GM21576 (cell line): ENCODE measurements at regions not wholly inside any gene's neighbourhood (a gene's known extent, or its start where the extent isn't known, plus 50 kb on each side); places are given as distances from the start of the nearest gene placed in this dataset.

Source experiments
- ATAC-seq: cut with Tn5 transposase; IDR thresholded peaks from one replicate; pipeline ENCODE4 v1.9.1; 2021; ENCODE audit warnings: mild to moderate bottlenecking, moderate library complexity; ENCODE audit not compliant: unreplicated experiment

DNA sequence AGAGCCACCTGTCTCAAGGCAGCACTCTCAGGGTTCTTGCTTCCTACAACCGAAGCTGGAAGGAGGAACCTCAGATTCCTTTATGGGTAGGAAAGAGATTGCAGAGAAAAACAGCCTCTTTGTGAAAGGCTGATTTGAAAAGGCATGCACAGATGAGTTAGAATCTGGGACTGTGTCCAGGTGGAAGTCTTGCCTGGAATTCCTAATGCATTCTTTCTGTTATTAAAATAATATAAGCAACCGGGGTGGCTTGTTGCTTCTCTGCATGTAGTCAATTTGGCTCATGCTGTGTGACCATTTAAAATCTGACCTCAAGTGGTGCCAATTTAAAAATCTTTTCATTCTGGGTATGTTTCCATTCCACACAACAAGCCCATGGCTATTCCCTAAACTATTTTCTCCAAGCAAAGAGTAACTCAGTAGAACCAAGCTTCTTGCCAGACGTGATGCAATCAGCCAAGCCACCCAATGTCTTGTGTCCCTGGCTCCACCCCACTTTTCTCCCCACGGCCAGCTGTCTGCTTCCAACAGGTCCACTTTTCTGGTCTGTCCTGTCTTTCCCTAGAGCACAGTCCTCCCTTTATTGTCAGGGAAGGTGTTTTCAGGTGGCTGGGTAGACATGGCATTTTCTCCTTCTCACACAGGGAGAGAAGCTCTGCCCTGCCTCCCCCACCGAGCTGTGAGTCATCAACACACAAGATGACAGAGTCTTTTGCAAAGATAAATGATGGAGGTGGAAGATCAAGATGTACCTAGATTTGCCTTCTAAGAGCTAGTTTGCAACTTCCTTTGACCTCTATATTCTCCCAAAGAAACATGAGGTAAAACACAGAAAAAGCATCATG, 394.3 kb downstream of the FOXO1 start:
- ATAC-seq = no peak

DNA sequence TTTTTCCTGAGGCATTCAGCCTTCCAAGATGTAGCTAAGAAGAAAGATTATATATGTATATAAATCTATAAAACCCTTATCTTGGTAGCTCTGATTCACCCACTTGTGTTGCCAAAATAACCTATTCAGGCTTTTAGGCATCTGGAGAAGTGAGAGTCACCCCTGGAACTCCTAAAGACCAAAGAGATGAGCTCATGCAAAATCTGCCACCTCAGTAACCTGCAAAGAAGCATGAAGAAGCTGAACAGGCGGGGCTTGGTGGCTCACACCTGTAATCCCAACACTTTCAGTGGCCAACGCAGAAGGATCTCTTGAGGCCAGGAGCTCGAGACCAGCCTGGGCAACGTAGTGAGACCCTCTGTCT, 393.7 kb downstream of the FOXO1 start:
- ATAC-seq = no peak

DNA sequence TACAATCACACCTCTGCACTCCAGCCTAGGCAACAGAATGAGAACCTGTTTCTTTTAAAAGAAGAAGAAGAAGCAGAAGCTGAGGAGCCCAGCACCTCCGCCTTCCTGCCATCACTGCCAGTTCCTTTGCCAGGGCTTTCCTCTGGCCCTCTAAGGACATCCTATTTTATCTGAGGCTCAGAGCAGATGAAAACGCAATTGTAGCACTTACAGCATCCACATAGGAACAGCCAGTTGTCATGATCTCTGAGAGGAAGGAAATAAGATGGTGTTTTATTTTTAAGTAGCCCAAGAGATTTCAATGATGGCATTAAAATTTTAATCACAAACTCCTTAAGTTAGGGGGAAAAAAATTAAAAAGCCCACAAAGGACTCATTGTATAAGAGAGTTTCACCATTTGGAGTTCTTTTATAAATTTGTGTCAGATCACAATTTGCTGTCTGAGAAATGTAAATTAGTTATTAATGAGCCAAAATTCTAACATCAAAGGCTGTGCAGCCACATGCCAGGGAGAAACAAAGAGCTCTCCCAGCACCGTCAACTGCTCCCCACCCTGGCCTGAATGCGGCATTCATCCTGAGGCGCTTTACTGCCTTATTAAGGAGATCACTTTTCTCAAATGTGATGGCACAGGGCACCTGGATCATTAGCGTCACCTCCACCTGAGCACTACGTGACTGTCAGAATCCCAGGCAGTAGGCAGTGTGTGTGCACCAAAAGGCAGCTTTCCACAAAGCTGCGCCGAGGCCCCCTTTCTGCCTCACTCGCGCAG, 393.0 kb downstream of the FOXO1 start:
- ATAC-seq = no peak

DNA sequence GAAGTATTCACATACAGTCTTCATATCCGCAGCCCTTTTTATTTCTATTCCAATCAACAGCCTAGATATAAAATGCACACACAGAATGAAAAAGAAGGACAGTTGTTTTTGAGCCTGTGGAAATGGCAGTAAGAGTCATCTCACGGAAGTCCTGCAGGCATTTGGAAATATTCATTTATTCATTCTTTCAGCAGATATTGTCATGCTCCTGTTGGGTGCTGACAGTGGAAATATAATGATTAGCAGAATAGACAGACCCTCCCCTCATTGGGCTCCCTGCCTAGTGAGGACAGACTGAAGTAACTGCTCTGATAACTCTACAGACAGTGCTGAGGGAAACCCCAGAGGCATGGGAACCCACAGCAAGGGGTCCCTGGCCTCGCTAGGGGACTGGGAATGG, 392.3 kb downstream of the FOXO1 start:
- no peak for ATAC-seq

DNA sequence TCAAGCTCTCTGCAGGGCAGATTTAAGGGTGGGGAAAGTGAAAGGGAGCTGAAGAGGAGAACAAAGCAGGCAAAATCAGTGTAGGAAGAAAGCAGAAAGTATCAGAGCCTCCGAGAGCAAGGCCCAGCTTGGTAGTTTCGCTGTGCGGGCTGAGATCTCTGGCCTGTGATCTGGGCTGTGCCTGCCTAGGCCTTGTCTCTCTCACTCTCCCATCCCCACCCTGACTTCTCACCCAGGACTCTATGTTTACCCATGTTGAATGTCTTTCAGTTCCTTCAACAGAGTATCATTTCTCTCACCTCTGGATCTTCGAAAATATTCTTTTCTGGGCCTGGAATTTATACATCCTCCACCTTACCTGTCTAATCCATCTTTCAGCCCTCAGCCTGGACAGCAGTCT, 391.3 kb downstream of the FOXO1 start:
- ATAC-seq = no peak

DNA sequence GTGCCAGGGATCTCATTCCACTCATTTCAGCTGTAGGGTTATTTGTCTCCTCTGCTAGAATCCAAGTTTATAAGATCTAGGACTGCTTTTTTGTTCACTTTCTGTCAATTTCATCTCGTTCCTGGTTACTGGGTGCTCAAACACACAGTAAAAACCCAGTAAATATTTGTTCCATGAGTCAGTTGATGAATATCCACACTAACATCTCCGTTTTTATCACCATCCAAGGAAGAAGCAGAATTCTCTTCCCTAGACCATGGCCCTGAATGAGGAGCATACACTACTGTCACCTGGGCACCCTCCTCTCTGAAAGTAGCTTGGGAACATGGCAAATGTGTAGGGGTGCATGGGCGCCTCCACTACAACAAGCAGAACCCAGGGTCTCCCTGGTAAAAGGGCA, 390.8 kb downstream of the FOXO1 start:
- ATAC-seq = no peak

DNA sequence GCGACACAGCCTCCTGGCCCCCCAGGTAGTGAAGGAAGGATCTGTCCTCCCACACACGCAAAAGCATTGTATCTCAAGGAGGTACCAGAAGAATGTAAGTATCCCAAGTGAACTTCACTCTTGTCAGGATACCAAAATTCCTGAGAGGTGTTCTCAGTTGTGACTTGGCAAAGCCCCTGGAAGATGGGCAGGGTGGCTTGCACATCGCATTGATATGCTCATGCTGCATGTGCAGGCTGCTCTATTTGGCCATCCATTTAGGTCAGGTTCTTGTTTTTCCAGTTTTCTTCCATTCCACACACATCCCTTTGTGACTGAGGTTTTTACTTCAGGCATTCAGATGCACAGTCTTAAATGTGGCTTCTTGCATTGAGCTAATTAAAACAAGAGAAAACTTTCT, 382.8 kb downstream of the FOXO1 start:
- ATAC-seq = no peak

DNA sequence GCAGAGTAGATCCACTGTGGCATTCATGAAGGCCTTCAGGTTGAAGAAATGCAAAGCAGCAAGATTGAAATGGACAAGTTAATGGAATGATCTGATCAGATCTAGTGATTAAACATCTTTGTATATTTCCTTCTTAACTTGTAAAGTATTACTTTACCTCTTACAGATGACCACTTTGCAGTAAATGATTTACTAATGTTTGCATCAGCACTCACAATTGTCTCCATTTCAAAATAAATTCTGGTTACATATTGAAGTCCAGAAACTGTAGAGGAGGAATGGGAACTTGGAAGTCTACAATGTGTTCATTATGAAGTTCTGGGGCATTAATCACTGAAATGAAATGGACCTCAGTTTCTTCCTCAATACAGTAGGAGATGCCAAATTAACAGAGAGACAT, 380.8 kb downstream of the FOXO1 start:
- no peak for ATAC-seq

DNA sequence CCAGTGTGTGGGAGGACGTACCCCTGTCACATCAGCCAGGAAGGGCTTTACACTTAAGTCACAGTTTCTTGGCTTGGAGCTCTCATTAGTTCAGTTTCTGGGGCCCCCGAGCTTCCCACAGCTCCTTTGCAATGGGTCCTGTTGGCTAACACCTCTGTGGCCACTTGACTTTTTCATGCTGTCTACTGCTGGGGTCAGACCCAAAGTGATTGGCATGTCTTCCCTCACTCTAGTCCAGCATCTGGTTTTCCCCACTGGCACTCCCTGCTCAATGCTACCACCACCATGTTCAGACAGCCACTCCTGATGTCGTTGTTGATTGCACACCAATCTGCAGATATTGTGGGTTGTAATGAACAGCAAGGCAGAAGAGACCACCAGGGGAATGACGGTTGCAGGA, 379.0 kb downstream of the FOXO1 start:
- no peak for ATAC-seq

DNA sequence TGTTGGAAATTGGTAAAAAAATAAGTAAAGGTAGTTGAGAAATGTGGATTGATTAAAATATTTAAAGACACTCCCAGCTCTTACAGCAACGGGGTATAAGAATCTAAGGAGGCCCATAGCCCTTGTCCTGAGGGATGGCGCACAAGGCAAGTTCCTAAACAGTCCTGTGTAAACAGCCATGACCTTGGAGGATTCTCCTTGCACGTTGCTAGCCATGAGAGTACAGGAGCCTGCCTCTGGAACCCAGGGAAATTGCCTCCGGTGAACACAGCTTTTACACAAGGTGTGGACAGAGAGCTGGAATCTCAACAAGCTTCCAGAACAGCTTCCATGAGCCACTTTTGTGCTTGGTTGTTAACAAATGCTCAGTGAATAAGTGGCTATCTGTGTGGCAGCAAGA, 378.2 kb downstream of the FOXO1 start:
- no peak for ATAC-seq

DNA sequence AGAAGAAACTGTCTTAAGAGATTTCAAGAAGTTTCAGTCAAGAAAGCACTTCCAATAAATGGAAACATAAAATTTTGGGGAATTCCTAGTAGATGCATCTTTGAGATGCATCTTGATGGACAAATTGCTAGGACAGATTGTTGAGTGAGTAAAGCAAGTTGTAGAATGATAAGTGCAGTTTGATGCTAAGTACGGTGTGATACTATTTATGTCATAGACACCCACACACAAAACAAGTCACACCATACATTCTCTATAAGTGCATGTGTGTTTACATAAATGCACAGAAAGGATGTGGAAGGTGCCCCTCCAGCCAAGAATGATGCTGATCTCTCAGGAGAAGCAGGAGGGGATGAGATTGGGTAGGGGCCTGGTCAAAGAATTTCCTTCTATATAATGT, 375.7 kb downstream of the FOXO1 start:
- no peak for ATAC-seq

DNA sequence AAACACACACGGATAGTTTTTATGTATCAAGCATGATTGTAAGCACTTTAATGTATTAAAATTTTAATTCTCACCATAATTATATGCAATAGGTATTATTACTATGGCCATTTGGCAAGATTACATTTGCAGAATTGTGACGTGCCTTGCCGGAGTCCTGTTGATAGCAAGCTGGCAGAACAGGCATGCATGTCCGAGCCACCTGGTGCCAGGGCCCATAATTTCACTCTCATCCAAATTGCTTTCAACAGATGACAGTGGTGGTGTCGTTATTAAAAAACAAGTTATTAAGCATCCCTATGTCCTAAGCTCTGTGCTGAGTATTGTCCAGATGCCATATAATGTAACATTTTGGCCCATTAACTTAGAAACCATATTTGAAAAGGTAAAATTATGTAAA, 374.3 kb downstream of the FOXO1 start:
- ATAC-seq = no peak

DNA sequence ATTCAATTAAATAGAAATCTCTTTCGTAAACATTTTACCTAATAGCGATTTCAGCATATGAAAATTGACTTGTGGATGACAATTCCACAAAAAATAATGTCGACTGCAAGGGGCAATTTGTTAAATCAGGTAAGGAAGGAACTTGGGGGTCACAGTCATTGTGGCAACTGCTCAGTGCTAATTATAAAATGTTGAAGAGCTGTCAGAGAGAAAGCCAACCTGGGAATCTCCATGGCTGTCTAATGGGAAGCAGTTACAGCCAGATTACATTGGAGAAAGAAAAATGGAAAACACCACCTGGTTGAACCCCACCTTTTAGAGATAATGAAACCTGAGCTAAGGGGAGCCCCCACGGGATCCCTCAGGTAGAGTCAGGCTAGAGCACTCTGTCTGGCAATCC, 373.9 kb downstream of the FOXO1 start:
- ATAC-seq = no peak

DNA sequence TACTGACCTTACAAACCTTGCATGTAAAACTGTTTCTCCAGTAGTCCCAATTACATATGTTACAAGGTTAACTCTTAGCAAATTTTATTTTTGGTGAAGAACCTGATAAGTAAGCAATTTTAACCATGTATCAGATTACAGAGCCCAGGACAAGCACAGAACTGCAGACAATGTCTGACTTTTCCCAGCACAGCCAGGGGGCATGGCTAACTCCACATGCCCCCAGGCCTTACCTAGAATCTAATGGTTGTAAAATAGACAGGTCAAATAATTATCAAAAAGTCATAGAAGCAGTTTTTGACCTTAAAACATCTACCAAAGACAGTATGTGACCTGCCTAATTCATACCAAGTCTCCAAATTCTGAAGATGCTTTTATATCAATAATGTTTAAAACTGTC, 364.1 kb downstream of the FOXO1 start:
- no peak for ATAC-seq

DNA sequence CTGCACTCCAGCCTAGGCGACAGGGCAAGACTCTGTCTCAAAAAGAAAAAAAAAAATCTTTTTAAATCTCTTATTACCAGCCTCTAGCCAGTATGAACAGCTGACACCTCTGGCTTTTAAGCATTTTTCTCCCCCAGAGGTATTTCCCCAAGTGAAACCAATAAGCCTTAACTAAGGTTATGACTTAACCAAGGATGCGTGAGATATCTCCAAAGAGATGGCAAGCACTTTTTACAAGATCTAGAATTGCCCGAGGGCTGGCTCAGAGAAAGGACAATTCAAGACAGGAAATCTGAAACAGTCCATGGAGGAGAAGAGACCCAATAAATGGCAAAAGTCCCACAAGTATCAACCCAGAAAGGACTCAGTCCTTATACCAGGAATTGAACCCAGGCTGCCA, 362.1 kb downstream of the FOXO1 start:
- ATAC-seq = no peak

DNA sequence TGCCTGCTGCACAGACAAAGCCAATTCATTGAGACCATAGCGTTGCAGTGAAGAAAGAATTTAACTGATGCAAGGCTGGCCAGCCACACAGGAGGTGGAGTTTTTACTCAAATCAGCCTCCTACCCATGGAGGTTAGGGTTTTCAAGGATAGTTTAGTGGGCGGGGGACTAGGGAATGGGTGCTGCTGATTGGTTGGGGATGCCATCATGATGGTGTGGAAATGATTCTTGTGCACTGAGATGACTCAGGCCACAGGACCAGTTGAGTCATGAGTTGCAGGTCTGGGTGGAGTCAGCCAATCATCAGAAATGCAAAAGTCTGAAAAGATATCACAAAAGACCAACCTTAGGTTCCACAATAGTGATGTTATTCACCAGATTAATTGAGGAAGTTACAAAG, 359.6 kb downstream of the FOXO1 start:
- ATAC-seq = no peak

DNA sequence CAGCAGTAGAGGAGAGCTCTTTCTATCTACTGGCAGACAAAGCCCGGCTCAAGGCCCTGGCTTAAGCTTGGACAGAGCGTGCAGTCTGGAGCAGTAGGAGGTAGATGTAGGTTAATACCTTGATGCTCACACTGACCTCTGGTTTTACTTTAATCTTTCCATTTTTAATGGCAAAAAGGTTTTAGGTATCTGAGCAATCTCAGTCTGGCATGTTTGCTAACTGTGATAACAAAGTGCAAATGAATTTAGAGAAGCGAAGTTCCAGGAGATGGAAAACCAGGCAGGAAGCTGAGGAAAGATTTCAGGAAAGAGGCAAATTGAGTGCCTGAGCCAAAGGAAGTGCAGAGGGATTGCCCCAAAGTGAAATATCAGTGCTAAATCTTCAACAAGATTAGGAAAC, 356.6 kb downstream of the FOXO1 start:
- no peak for ATAC-seq

DNA sequence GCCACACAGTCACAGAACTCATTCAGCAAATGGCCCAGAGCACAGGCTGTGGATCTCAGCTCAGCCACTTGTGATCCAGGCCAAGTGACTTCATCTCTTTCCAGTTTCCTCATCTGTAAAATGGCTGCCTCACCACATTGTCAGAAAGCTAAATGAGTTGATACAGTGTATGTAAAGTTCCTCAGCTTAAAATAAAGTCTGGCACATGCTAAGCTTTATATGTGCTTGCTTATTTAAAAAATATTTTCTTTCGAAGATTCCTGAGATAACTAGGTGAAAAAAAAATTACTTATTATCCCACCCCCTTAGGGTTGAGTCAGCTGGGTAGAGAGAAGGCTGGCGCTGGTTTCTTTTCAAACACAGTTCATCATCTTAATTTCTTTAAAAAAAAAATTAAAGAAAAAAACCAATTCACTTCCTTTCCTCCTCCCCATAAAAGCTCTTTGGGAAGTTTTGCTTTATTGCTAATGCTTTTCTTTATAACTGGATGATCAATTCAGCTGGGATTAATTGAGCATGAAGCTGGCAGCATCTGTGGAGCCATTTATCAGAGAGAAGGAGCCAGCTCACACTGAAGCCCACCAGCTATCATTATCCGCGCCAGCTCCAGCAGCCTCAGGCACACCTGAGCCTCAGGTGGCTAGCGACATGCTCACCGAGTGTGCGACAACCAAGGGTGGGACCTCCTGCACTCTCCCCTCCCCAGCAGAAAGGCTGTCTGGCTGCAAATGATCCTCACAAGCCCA, 354.9 kb downstream of the FOXO1 start:
- ATAC-seq = no peak

DNA sequence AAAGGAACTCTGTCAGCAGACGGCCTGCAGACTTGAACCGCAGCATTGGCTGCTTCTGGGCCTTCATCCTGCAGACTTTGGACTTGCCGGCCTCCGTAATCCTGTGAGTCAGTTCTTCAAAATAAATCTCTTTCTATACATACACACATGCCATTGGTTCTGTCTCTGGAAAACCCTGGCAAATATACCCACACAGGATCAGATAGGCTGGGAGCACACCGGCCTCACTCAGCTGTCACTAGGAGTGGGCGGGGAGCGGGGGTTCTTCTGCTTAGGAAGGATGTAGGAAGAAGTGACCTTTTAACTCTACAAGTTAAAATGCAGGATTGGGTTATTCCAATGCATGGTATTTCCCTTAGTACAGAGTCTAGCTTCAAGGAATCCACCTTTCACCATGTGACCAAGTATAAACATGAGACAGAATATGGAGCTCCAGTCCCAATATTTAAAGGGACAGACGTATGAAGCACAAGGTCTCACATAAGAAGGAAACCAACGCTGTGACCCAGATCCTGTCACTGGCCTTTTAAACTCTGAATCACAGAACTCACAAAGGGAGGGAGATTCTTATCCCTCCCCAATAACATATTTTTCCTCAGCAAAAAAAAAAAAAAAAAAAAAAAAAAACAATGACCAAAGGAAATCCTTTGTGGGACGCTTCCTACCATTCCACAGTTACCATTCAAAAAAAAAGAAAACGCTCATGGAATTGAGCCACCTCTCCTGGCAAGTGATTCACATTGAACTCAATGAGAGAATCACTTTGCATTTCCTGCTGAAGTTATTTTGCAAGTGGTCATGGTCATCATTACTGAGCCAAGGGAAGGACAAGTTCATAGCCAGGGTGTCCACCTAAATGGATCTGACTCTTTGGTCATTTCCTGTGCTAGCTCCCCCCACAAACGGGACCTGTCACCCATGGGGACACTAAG, 352.9 kb downstream of the FOXO1 start:
- no peak for ATAC-seq

DNA sequence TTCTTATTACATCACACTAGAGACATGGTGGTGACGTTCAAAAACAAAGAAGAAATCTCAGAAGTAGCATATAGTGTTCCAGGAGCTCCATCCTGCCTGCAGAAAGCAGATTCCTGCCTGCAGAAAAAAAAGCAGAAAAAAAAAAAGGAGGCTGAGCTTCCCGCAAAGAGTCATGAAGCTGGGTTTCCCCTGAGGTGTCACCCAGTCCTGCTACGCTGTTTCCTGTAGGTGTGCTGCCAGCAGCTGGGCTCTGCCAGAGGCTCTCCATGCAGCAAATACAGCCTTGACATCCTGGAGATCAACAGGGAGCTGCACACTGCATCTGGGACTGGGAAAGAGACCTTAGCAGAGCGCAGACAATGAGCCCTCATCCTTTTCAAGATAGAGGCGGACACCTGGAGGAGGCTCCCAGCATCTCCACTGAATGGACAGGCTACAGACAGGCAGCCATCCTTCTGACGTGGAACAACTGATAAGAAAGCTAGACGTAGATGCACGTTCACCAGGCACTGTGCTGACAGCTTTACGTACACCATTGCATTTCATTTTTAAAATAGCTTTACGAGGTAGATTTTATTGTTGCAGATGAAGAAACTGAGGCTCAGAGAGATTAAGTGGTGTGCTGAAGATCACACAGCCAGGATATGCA, 350.9 kb downstream of the FOXO1 start:
- no peak for ATAC-seq
